GM12891 (cell line): ENCODE measurements at regions not wholly inside any gene's neighbourhood (a gene's known extent, or its start where the extent isn't known, plus 50 kb on each side); places are given as distances from the start of the nearest gene placed in this dataset.

ENCODE experiments used
- POLR2A ChIP-seq: IDR thresholded peaks from 2 replicates; pipeline ENCODE4 v1.6.1; 2011; ENCODE audit warnings: low read depth, low read length, control low read depth
- POLR2AphosphoS5 ChIP-seq: IDR thresholded peaks from 2 replicates; pipeline ENCODE4 v1.6.1; 2011; ENCODE audit warnings: low read depth, low read length, control low read depth
- TAF1 ChIP-seq: IDR thresholded peaks from 2 replicates; pipeline ENCODE4 v1.6.1; 2011; ENCODE audit warnings: low read depth, low read length, control low read depth

GRCh38 chrX:20609916-20610415 lies 343.3 kb upstream of the RPS6KA3 start:
- TF ChIP-seq POLR2AphosphoS5 = no peak
- no peak for TF ChIP-seq POLR2A
- no peak for TF ChIP-seq TAF1
